Choroid plexus epithelial cell (primary cell): ENCODE measurements at regions not wholly inside any gene's neighbourhood (a gene's known extent, or its start where the extent isn't known, plus 50 kb on each side); places are given as distances from the start of the nearest gene placed in this dataset.

Experiments
- DNase-seq: peaks from one replicate; pipeline ENCODE4 v3.0.0-alpha.2; 2010; ENCODE audit warnings: low read depth
- H3K4me3 ChIP-seq: 2 replicates; pipeline ENCODE4 v1.5.1; 2011; ENCODE audit warnings: low read depth, mild to moderate bottlenecking, control low read depth, low read length, moderate library complexity
- TF ChIP-seq, protein P1 (sequence below): conservative IDR thresholded peaks from 2 replicates; pipeline ENCODE4 v1.5.1; 2011; ENCODE audit warnings: low read depth, mild to moderate bottlenecking, control low read depth, inconsistent platforms, low read length, moderate library complexity

GRCh38 chr2:176467595-176467994, 198.4 kb downstream of the MTX2 start:
- no peak for DNase-seq
- TF ChIP-seq, protein P1, sequence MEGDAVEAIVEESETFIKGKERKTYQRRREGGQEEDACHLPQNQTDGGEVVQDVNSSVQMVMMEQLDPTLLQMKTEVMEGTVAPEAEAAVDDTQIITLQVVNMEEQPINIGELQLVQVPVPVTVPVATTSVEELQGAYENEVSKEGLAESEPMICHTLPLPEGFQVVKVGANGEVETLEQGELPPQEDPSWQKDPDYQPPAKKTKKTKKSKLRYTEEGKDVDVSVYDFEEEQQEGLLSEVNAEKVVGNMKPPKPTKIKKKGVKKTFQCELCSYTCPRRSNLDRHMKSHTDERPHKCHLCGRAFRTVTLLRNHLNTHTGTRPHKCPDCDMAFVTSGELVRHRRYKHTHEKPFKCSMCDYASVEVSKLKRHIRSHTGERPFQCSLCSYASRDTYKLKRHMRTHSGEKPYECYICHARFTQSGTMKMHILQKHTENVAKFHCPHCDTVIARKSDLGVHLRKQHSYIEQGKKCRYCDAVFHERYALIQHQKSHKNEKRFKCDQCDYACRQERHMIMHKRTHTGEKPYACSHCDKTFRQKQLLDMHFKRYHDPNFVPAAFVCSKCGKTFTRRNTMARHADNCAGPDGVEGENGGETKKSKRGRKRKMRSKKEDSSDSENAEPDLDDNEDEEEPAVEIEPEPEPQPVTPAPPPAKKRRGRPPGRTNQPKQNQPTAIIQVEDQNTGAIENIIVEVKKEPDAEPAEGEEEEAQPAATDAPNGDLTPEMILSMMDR, result no peak
- H3K4me3 ChIP-seq, result no peak overlapping the region

GRCh38 chr2:176468457-176469113, 199.3 kb downstream of the MTX2 start:
- H3K4me3 ChIP-seq, result no peak overlapping the region
- TF ChIP-seq, protein P1, result no peak
- no peak for DNase-seq

DNA sequence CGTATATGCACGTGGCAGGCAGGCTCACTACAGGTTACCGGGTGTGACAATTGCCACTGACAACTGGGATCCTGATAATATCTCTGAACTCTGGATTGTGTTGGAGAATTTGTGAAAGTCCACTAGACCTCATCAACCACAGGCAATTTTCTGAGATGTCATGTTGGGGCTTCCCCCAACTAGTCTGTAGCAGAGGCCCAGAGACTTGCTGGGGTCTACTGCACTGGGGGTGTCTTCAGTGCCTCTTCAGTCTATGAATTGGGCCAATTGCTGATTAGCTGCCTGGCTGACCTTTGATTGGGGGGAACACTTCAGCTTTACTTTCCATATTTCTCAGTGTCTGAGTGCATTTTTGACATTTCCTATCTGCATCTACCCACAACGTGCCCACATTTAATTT, 201.5 kb downstream of the MTX2 start:
- TF ChIP-seq, protein P1, result no peak
- no peak overlapping the region for H3K4me3 ChIP-seq
- no peak for DNase-seq

GRCh38 chr2:176471949-176472348, 202.7 kb downstream of the MTX2 start:
- H3K4me3 ChIP-seq, result no peak overlapping the region
- DNase-seq, result no peak

DNA sequence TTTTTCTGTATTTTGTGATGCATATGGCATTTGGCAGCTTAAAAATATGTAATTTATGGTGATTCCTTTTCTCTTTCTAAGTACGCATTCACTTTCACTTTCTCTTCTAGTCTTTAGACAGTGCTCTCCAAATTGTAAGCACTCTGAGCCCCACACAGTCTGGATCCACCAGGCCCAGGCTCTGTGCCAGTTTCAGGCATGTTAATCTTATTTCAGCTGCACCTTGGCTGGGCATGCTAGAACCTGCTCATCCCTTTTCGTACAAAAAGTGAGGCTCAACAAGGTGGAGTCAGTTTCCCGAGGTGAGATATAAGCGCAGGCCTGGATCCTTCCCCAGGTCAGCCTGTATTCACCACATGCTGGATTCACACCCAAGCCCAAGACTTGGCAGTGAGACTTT, 203.9 kb downstream of the MTX2 start:
- TF ChIP-seq, protein P1, result no peak
- H3K4me3 ChIP-seq, result no peak overlapping the region
- peak; percentile 22 for DNase-seq

More at GRCh38 chr2:176471949-176472348, 202.7 kb downstream of the MTX2 start:
- TF ChIP-seq, protein P1, result no peak

- TF ChIP-seq, protein P1, result no peak
- no peak overlapping the region for H3K4me3 ChIP-seq
- DNase-seq, result no peak
Observed at GRCh38 chr2:176473851-176474250, 204.6 kb downstream of the MTX2 start.

GRCh38 chr2:176477336-176477735, 208.1 kb downstream of the MTX2 start:
- H3K4me3 ChIP-seq, result no peak overlapping the region
- TF ChIP-seq, protein P1, result no peak
- DNase-seq, result no peak
